NCI-H1417 treated with DMSO at 0.1 percent for 48 hours (cell line): ENCODE measurements at regions not wholly inside any gene's neighbourhood (a gene's known extent, or its start where the extent isn't known, plus 50 kb on each side); places are given as distances from the start of the nearest gene placed in this dataset.

Source experiments
- DNase-seq: peaks from one replicate; lab custom pipeline; 2025; lab: John Stamatoyannopoulos, UW

DNA sequence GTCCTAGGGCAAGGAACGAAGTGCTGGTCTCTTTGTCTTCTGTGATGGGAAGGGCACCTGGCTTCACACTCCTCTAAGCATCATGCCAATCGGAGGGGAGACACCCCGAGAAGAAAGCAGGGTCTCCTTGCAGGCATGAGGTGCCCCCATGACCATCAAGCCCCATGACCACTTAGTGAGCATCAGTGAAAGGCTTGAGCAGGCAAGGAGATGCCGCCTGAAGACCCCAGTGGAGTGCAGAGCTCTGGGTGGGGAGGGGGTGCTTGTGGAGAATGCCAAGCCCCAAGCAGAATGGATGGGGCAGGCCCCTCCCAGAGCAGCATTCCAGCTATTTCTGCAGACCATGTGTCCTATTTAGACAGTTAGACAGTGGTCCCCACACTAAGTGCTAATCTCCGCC lies 232.7 kb upstream of the TNRC6C start:
- no peak for DNase-seq

DNA sequence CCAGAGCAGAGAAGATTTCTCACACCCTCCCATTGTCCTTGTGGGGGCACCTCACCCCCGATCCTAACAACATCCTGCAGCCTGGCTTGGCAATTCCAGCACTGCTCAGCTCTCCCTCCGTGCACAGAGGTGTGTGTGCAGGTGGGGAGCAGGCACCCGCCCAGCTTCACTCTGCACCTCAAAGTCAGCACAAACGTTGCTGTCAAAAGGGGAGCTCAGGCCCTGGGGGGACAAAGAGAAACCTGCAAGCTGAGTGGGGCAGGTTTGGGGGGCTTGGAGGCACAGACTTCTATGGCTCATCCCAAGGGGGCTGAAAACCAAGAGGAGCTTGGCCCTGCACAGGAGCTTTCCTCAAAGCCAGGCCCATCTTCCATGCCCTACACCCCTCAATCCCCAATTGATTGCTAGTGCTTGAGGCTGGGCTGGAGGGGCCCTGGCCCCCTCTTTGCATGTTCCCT lies 231.9 kb upstream of the TNRC6C start:
- DNase-seq = no peak

DNA sequence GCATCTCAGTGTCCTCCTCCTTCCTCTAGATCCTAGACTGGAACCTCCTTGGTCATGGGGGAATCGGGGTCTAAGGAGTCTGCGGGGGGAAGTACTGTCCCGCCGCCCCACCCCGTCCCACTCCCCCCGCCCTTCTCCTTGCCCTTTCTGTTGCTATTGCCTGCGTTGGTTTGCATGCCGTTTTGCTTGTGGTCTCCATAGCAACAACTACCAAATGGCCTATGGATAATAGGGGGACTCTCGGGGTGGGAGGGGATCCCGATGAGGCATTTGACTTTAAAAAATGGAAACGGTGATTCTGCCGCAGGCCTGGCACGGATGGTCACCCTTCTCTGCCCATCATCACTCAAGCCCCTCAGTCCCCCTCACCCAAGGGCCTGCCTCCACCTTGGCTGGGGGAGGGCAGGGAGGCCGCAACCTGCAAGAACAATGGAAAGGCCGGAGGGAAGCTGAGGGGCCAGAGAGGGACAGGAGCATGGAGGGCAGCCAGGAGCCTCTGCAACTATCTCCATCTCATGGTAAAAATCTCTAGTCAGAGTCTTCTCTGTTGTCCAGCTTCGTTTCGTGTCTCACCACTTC lies 231.4 kb upstream of the TNRC6C start:
- no peak for DNase-seq

DNA sequence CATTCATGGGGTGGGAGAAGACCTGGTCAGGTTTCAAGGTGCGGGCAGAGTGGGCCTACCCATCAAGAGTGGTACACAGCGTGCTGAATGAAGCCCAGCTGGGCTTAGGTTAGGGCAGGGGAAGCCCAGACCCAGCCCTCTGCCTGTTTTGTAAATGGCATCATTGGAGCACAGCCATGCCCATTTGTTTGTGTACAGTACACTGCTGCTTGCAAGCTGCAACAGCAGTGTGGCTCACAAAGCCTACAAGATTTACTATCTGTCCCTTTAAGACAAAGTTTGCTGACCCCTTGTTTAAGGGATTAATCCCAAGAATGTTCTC lies 230.1 kb upstream of the TNRC6C start:
- DNase-seq = no peak

DNA sequence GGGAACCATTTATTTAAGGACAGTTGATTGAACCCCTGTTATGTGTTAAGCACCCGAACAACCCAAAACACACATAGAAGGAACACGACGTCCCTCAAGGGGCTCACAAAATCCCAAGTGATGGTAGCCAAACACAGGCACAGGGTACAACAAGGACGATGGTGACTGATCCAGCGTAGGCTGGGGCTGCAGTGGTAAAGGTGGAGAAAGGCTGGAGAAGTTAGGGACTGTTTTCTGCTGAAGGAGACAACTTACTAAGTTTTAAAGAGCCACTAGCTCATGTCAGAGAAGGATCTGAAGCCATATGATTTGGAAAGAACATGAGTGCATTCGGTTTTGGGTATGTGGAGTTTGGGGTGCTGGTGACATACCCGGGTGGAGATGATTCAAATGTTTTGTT lies 229.6 kb upstream of the TNRC6C start:
- no peak for DNase-seq

DNA sequence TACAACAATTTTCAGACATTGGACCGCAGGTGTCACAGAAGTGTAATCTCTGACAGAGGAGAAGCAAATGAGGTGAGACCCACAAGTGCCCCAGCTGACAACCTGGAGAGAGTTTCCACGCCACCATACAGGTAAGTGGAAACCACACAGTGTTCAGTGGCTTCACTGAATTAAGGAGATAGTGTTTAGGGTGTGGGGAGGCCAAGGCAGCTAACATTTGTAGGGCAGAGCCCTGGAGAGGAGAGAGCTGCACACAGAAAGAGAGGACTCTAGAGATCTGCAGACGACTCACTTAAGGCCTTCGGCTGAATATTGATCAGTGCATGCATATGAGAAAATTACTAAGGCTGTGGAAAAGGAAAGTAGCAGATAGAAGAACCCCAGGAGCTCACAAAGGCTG lies 228.9 kb upstream of the TNRC6C start:
- no peak for DNase-seq

DNA sequence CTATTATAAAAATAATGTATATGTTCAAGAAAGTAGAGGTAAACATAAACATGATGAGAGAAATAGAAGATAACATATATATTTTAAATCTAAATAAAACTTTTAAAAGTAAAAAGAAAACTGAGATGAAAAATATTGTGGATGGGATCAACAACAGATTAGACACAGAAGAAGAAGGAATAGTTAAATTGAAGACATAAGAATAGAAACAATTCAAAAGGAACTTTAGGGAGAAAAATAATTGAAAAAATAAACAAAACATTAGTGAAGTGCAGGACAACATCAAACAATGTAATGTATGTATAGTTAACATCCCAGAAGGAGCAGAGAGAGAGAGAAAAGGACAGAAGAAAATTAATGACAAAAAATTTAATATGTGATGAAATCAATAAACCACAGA lies 228.1 kb upstream of the TNRC6C start:
- DNase-seq = no peak

DNA sequence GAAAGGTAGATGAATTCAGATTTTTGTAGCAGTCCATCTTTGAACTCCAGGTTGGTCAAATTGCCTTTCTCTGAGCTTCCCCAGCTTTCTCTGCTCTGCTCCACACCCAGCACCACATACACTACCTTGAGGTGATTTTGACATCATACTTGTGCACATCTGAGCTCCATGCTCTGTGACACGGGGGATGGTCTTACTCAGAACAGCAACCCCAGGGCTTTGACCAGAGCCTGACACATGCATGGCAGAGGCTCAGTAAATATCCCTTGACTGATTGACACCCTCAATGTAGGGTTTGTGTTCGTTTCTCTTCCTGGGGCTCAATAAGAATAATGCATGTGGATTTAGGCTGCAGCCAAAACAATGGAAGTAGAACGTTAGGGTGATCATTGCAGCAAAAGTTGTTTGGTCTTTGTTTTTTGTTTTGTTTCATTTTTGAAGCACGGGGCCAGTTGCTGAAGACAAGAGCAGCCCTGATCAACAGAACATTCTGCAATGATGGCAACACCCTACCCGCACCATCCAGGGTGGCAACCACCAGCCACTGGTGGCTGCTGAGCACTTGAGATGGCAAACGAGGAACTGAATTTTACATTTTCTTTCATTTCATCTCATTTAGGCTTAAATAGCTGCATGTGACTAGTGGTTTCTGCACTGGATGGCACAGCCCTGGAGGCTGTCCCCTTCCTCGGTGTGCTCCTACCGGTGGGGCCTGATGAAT lies 224.8 kb upstream of the TNRC6C start:
- no peak for DNase-seq

DNA sequence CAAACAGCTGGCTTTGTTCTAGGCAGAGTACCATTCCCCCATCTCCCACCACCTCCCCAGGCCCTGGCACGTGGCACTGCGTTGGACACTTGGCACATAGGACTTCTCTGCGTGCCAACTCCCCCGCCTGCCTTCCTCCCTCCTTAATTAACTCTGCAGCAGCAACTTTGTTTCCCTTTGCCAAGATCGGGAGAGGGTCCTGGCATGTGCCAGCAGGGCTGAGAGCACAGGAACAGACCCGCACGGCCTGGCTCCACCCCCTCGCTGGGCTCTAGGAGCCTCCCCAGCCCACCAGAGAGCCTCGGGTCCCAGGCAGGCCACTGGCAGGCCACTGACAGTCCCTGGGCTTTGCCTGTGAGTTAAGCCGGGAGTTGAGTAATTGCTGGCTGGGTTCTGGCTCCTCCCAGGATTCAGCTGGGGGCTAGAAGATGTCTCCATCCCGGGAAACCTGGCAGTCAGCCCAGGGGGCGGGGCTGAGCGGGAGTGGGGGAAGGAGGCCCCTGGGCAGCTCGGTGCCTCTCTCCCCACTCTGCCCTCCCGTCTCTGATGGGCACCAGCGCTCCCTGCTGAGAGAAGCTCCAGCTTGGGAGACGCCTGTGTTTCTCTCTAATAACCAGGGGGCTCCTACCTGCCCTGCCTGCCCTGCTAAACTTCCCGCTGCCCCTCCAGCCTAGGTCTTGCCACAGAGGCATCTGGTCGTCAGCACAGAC lies 224.0 kb upstream of the TNRC6C start:
- DNase-seq = peak; percentile 28

DNA sequence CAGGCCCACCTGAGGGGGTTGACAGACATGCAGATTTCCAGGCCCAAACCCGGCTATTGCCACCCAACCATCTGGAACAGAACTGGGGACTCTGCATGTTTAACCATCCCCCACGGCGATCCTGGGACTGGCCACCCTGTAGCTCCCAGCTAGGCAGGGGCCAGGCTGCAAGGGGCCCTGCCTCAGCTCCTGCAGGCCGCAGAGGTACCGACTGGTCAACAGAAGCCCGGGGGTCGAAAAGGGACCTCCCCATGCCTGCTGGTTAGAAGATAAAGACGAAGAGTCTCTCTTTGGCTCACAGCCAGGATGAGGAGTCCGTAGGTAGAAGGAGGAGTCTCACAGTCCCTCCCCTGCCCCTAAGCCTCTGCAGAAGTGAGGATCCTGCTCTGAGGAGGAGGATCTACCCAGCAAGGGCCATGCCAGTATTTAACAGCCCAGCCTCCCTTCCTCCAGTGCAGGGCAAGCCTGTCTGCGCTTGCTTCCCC lies 223.4 kb upstream of the TNRC6C start:
- DNase-seq = peak; percentile 46

DNA sequence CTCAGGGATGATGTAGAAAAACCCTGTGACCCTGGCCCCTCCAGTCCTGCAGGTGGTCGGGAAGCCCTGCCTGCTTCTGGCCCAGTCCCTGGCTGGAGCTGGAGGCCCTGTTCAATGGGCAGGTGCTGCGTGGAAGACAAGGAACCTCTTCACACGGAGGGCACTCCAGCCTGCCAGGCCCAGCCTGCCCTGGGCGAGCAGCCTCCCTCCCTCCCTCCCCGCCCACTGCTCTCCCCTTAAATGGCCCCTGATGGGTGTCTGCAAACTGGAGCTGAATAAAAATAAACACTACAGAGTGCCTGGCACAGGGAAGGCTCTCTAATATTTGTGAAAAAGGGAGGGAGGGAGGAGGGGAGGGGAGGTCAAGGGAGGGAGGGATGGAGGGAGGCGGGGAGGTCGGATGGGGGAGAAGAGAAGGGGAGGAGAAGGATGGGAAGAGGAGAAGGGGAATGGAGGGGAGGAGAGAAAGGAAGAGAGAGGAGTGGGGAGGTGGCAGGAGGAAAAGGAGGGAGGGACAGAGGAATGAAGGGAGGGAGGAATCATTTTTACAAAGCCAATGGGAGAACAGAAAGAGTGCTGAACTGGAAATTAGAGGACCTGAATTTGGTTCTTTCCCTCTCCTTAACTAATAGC lies 222.8 kb upstream of the TNRC6C start:
- peak; percentile 46 for DNase-seq

DNA sequence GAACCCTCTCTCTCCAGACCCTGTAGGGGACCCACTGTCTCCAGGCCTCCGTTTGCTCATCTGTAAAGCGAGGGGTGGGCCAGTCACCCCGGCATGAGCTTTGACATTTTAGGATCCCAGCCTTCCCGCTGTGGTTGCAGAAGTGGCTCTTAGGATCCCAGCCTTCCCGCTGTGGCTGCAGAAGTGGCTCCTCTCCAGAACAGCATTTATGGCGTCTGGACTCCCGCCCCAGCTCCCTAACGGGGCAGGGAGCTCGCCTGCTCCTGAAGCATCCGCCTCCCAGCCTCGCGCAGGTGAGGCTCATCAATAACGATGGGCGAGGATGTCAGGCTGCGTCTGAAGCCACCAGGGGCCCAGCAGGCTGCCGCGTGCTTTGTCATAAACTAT lies 222.3 kb upstream of the TNRC6C start:
- DNase-seq = no peak

DNA sequence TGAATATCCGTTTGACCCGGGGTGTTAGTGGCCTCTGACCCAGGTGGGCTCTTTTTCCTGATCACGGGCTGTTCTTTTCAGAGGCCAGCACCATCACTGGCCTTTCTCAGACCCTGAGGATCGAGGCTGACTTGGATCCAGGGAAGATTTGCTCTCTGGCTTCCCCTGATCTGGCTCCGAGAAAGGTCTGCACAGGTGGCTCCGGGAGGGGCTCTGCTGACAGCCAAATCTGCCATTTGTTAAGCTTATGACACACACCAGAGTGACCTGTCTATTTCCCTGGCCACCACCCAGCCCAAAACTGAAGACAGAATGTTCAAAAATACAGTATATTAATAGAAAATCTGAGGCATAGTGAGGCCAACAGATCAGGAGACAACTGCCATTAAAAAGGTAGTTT lies 221.8 kb upstream of the TNRC6C start:
- DNase-seq = no peak

DNA sequence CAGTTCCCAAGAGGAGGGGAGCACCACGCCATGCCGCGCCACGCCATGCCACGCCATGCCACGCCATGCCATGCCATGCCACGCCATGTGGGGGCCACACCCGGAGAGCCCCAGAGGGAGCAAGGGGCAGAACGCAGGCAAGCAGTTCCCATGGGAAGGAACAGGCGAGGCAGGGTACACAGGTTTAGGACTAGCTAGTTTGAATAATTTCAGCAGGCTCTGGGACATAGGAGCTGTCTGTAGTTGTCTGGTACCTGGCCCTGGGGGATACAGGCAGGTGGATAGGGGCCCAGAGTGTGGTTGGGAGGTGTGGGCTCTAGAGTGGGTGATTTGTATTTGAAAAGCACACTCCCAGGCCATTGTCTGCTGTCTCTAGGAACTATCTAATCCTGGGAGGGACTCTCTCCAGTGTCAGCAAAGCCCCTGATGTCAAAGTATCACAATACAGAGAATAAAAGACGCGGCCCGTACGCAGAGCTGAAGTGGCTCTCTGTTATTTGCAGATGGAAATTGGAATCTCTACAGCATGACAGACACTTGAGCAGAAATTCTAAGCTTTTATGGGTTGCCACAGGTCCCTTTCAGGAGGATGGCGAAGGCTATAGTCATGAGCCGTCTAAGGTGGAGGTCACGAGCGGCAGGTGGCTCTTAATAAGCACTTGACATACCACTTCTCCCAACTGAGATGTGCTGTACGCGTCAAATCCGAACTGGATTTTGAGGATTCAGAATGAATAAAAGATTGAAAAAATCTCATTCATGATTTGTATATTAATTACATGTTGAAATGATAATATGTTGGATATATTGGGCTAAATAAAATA lies 220.8 kb upstream of the TNRC6C start:
- peak; percentile 46 for DNase-seq

DNA sequence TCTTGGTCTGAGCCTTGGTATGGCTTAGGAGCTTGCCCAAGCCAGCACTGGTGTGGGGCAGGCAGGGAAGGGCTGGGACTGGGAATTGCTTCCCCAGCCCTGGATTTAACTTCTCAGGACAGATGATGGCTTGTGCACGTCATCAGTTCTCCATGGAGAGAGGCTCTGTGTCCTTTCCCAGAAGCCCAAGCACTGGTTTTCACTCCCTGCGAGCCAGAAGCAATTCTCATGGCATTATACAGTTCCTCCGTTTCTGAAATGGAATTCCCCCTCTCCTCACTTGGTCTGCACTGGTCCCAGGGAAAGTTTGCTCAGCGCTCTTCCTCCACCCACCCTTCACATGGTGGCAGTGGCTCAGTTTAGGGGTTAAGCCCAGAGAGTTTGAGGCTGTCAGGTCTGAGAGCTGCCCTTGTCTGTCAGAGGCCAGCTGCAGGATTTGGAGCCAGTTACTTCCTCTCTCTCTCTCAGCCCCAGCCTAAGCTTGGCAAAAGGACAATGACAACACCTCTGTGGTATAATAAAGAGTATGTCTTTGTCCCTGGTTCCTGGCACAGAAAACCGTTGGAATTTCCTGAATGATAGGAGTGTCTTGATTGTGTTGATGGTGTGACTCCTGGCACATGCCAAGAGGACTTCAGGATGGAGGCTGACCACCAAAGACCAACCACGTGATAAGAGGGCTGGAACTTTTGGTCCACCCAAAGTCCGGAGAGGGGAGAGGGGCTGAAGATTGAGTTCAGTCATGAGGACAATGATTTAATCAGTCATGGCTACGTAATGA lies 219.6 kb upstream of the TNRC6C start:
- no peak for DNase-seq

DNA sequence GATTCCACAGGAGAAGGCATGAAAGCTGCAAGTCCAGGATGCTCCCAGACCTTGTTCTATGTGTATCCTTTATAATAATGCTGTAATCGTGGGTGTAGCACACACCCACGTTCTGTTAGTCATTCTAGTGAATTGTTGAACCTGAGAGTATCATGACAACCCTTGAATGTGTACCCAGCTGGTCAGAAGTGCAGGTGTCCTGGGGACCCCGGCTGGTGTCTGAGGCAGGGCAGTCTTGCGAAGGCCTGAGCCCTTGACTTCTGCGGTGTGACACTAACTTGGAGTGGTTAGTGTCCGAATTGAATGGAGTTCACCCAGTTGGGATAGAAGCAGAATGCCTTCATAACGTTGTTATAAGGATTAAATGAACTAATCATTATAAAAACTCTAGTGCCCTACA lies 218.0 kb upstream of the TNRC6C start:
- no peak for DNase-seq

DNA sequence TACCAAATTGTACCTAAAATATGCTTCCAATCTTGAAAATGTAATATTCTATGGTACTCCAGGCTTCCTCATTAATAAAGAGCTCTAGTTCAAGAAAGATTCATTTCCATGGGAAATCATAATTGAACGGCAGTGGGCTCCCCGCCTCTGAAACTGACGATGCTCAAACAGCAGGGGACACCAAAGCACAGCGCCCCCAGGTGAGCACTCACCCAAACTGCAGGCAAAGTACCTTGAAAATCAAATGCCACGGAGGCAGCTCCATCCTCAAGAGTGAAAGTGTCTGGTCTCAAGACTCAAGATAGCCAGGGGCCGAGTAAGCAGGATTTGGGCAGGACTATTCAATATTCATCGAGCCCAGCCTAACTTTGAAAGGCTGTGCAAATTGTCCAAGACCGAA lies 217.4 kb upstream of the TNRC6C start:
- DNase-seq = no peak

DNA sequence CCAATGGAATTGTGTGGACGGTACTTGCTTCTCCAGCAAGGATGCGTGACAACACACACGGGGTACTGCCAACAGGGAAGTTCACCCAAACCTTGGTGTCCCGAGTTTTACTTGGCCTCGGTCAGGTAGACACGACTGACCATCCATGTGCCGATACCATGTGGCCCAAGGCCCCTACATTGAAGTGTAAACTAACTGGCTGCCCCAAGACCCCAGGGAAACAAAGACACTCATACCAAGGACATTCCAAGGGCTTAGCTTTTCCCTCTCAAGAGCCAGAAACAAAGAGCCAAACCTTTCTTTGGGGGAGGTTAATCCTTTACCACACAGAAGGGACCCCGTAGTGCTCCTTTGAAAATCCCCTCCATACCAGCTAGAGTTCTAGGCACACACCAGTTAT lies 215.9 kb upstream of the TNRC6C start:
- no peak for DNase-seq

DNA sequence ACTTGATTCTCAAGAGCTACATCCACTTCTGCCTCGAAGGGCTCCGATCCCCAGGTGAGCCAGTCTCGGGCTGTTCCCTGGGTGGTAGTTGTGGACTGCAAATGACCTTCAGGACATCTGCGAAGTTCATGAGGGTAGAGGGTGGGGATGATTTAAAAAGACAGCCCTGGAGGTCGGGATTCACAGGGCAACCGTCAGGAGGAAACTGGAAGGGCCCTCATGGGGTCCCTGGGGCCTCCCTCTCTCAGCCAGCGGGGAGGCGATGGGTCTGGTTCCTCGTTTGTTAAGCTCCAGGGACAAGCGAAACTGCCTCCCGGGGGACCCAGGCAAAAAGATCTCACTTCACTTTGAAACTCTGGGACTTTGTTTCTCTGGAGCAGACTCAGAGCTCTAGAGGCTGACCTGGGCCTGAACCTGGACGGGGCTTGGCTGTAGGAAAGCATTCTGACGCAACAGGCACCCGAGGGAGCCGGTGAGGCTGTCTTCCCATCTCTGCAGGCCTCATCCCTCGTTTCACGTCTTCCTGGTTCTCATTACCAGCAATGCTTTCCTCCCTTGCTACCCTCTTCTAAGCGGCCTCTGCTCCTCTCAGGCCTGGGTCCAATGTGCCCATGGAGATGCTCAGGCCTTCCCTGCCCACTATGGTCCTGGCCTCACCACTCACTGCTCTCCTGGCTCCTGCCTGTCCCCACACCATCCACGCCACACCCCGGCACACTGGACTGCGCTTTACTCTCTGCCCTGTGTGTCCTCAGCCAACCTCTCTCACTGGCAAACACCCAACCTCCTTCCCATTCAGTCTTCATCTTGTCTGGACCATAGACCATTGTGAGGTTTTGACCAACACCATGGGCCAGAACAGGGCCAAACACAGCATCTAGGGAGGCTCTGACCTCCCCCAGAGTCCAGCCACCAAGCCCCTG lies 214.2 kb upstream of the TNRC6C start:
- no peak for DNase-seq

DNA sequence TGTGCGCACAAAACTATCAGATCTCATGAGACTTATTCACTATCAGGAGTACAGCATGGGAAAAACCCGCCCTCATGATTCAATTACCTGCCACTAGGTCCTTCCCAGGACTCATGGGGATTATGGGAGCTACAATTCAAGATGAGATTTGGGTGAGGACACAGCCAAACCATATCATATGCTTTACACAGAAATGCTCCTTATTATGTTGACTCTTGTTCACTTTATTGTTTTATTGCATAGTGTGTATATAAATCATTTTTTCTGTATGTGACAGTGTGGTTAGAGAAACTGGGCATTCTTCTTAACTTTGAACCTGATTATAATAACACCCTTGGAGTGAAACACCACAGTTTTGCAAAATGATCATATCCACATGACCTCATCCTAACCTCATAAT lies 212.8 kb upstream of the TNRC6C start:
- DNase-seq = no peak
